ENCODE measurements at regions not wholly inside any gene's neighbourhood (a gene's known extent, or its start where the extent isn't known, plus 50 kb on each side); places are given as distances from the start of the nearest gene placed in this dataset.

DNA sequence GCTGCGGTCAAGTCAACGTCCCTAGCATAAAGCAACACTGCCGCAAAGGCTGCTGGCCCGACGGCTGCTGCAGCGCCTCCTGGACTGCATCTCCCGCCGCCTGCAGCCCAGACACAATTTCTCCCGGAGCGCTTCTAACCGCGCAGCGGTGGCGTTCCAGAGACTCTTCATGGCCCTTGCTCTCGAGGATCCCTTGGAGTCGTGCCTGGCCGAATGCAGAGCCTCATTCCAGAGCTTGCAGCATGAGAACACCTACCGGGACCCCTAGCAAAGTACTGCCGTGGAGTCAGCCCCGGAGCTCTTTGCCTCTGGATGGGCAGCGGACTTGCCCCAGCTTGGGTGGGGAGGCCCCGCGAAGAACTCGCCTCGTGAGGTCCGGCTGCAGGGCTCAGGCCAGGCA lies 79.7 kb upstream of the ZNF32 start:
- Mint-ChIP-seq H3K4me1 (ENCODE audit: low read depth) (no peaks in the 10 kb centered on the region), H3K9me3 (peaks cover 24% of the 10 kb centered on the region), H3K36me3 (ENCODE audit: low read depth) (peaks cover 7% of the 10 kb centered on the region), H3K27me3 (peaks cover 8% of the 10 kb centered on the region), H3K4me3 (no peak overlapping the region), H3K27ac (no peak overlapping the region)
- Histone ChIP-seq H3K9me3 (ENCODE audit: control insufficient read depth in 1 of 2, insufficient read depth in 1 of 2, low read length in 2 of 2) (peaks cover 8 to 29% of the 10 kb centered on the region in 2 experiments), H3K4me3 (ENCODE audit: low read length) (no peak overlapping the region), H3K36me3 (ENCODE audit: insufficient read depth, low read length) (no peaks in the 10 kb centered on the region), H3K27me3 (ENCODE audit: control insufficient read depth in 1 of 2, insufficient read depth in 2 of 2, low read length in 2 of 2) (peaks cover 0 to 5% of the 10 kb centered on the region in 2 experiments), H3K4me1 (ENCODE audit: insufficient read depth, low read length) (no peaks in the 10 kb centered on the region), H3K27ac (ENCODE audit: low read depth in 1 of 2, low read length in 2 of 2) (no peak overlapping the region)
- intact Hi-C loops (cut with DNase I, micrococcal nuclease): no loop called here
- CTCF ChIA-PET: no interaction called here
- TF ChIP-seq, protein P1, sequence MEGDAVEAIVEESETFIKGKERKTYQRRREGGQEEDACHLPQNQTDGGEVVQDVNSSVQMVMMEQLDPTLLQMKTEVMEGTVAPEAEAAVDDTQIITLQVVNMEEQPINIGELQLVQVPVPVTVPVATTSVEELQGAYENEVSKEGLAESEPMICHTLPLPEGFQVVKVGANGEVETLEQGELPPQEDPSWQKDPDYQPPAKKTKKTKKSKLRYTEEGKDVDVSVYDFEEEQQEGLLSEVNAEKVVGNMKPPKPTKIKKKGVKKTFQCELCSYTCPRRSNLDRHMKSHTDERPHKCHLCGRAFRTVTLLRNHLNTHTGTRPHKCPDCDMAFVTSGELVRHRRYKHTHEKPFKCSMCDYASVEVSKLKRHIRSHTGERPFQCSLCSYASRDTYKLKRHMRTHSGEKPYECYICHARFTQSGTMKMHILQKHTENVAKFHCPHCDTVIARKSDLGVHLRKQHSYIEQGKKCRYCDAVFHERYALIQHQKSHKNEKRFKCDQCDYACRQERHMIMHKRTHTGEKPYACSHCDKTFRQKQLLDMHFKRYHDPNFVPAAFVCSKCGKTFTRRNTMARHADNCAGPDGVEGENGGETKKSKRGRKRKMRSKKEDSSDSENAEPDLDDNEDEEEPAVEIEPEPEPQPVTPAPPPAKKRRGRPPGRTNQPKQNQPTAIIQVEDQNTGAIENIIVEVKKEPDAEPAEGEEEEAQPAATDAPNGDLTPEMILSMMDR (IDR thresholded peaks at IDR 0.05): no peak
- POLR2A ChIA-PET: no interaction called here
- DNase-seq (no peak), ATAC-seq (ENCODE audit: poor library complexity) (no peak)

DNA sequence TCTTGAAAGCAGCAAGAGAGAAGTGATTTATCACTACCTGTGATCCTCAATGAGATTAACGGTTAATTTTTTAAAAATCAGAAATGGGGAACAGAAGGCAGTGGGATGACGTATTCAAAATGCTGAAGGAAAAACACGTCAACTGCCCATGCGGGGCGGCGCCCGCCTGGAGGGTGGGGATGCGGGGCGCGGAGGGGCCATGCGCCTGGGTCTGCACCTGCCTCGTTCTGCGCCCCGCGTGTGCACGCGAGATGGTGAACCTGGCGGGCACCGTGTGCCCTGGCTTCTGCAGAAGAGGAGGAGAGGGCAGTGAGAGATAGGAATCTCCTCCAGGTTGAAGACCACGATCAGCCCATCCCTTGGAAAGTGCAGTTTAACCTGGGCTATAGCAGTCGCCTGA lies 79.3 kb upstream of the ZNF32 start:
- intact Hi-C loops (cut with DNase I, micrococcal nuclease): no loop called here

GRCh38 chr10:43715334-43715733 lies 66.7 kb upstream of the ZNF32 start:
- Mint-ChIP-seq H3K4me1 (ENCODE audit: low read depth) (no peaks in the 10 kb centered on the region), H3K4me3 (no peak overlapping the region), H3K36me3 (ENCODE audit: low read depth) (no peaks in the 10 kb centered on the region), H3K9me3 (no peaks in the 10 kb centered on the region), H3K27me3 (peaks cover 5% of the 10 kb centered on the region), H3K27ac (no peak overlapping the region)
- Histone ChIP-seq H3K27me3 (ENCODE audit: control insufficient read depth in 1 of 2, insufficient read depth in 2 of 2, low read length in 2 of 2) (peaks cover 0 to 2% of the 10 kb centered on the region in 2 experiments), H3K36me3 (ENCODE audit: insufficient read depth, low read length) (no peaks in the 10 kb centered on the region), H3K9me3 (ENCODE audit: control insufficient read depth in 1 of 2, insufficient read depth in 1 of 2, low read length in 2 of 2) (peaks cover 0 to 6% of the 10 kb centered on the region in 2 experiments), H3K27ac (ENCODE audit: low read depth in 1 of 2, low read length in 2 of 2) (no peak overlapping the region), H3K4me3 (ENCODE audit: low read length) (no peak overlapping the region), H3K4me1 (ENCODE audit: insufficient read depth, low read length) (no peaks in the 10 kb centered on the region)
- TF ChIP-seq, protein P1 (IDR thresholded peaks at IDR 0.05): no peak
- DNase-seq (no peak), ATAC-seq (ENCODE audit: poor library complexity) (no peak)
- intact Hi-C loops (cut with DNase I, micrococcal nuclease): no loop called here
- ChIA-PET CTCF (interaction anchor here (0.6 kb wide), 1 partner anchor 288 kb away, joined by 3 read pairs; no protein-coding TSS in a partner anchor), POLR2A (no interaction called here)

More for the DNA sequence above, 79.3 kb upstream of the ZNF32 start:
- ChIA-PET POLR2A (no interaction called here), CTCF (no interaction called here)
- Mint-ChIP-seq H3K9me3 (peaks cover 24% of the 10 kb centered on the region), H3K27ac (no peak overlapping the region), H3K36me3 (ENCODE audit: low read depth) (peaks cover 7% of the 10 kb centered on the region), H3K4me3 (no peak overlapping the region), H3K27me3 (peaks cover 8% of the 10 kb centered on the region), H3K4me1 (ENCODE audit: low read depth) (no peaks in the 10 kb centered on the region)
- Histone ChIP-seq H3K9me3 (ENCODE audit: control insufficient read depth in 1 of 2, insufficient read depth in 1 of 2, low read length in 2 of 2) (peaks cover 8 to 29% of the 10 kb centered on the region in 2 experiments), H3K4me3 (ENCODE audit: low read length) (no peak overlapping the region), H3K4me1 (ENCODE audit: insufficient read depth, low read length) (no peaks in the 10 kb centered on the region), H3K27ac (ENCODE audit: low read depth in 1 of 2, low read length in 2 of 2) (no peak overlapping the region), H3K27me3 (ENCODE audit: control insufficient read depth in 1 of 2, insufficient read depth in 2 of 2, low read length in 2 of 2) (peaks cover 0 to 5% of the 10 kb centered on the region in 2 experiments), H3K36me3 (ENCODE audit: insufficient read depth, low read length) (no peaks in the 10 kb centered on the region)
- DNase-seq (no peak), ATAC-seq (ENCODE audit: poor library complexity) (no peak)
- TF ChIP-seq, protein P1 (IDR thresholded peaks at IDR 0.05): no peak

Measured in CD4-positive, alpha-beta T cell (primary cell).